ENCODE measurements at regions not wholly inside any gene's neighbourhood (a gene's known extent, or its start where the extent isn't known, plus 50 kb on each side); places are given as distances from the start of the nearest gene placed in this dataset.

DNA sequence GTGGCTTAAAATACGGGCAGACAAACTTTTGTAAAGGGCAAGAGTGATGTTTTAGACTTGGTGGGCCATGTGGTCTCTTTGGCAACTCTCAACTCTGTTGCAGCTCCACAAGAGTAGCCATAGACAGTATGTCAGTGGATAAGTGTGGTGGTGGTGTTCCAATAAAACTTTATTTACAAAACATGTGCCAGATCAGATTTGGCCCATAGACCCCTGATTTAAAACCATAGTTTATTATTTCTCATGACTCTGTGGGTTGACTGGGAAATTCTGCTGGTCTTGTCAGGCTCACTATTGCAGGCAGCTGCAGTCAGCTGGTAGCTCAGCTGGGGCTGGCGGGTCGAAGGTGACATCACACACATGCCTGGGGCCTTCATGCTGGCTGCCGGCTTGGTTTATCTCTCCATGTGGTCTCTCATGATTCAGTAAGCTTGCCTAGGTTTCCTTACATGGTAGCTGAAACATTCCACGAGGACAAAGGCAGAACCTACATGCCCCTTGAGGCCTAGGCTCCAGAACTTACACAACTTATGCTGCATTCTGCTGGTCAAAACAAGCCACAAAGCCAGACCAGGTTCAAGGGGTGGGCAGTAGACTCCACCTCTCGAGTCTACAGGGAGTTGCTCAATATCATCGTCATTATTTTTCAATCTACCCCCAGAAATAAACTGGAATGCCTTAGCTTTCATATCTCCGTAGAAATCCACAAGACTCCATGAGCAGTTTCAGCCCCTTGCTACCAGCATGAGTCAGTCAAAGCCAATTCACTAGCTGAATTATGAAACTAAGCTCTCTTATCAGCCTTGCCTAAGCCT lies 245.7 kb downstream of the WDR11 start:
- 67 to 83% methylated on average over 4 to 8 of the region's 8 CpGs for WGBS, 2 donors (ENCODE audit: low coverage in 1 of 2)
- ATAC-seq, result peak; percentile 51
- H3K27me3 ChIP-seq, result no peaks in the 10 kb centered on the region
- no peaks in the 10 kb centered on the region for H3K9me3 ChIP-seq
- TF ChIP-seq POLR2AphosphoS5 (IDR thresholded peaks at IDR 0.05) (no peak), POLR2A (IDR thresholded peaks at IDR 0.05) (no peak), EP300 (IDR thresholded peaks at IDR 0.05) (no peak)
- no peak overlapping the region for H3K4me3 ChIP-seq
- H3K27ac ChIP-seq, result no peak overlapping the region
- H3K4me1 ChIP-seq, result no peaks in the 10 kb centered on the region
- H3K36me3 ChIP-seq, result no peaks in the 10 kb centered on the region

DNA sequence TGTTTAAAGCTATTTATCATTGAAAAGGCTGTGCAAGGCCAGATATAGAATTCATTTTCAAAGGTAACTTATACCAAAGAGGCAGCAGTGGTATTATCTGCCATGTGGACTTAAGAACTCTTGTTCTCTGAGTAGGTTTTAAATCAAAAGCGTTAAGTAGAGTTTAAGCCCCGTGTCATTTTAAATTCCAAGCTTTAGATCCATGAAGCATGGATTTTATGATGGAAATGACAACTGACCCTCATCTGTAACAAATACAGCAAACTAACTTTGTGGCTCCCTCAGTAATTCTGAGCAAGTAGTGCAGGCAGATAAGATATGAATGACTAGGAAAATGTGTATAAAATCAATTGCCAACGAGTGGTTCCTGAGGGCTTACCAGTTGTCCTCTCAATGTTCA lies 247.0 kb downstream of the WDR11 start:
- Histone ChIP-seq H3K27ac (no peak overlapping the region), H3K9me3 (no peaks in the 10 kb centered on the region), H3K36me3 (no peaks in the 10 kb centered on the region), H3K27me3 (no peaks in the 10 kb centered on the region), H3K4me3 (no peak overlapping the region), H3K4me1 (no peaks in the 10 kb centered on the region)
- TF ChIP-seq POLR2AphosphoS5 (IDR thresholded peaks at IDR 0.05), result no peak
- TF ChIP-seq, protein P1, sequence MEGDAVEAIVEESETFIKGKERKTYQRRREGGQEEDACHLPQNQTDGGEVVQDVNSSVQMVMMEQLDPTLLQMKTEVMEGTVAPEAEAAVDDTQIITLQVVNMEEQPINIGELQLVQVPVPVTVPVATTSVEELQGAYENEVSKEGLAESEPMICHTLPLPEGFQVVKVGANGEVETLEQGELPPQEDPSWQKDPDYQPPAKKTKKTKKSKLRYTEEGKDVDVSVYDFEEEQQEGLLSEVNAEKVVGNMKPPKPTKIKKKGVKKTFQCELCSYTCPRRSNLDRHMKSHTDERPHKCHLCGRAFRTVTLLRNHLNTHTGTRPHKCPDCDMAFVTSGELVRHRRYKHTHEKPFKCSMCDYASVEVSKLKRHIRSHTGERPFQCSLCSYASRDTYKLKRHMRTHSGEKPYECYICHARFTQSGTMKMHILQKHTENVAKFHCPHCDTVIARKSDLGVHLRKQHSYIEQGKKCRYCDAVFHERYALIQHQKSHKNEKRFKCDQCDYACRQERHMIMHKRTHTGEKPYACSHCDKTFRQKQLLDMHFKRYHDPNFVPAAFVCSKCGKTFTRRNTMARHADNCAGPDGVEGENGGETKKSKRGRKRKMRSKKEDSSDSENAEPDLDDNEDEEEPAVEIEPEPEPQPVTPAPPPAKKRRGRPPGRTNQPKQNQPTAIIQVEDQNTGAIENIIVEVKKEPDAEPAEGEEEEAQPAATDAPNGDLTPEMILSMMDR (IDR thresholded peaks at IDR 0.05), result no peak
- TF ChIP-seq EP300 (IDR thresholded peaks at IDR 0.05), result no peak
- TF ChIP-seq POLR2A (IDR thresholded peaks at IDR 0.05), result no peak
- WGBS, 2 donors (ENCODE audit: low coverage in 1 of 2), result 45 to 86% methylated on average over 3 of the region's 3 CpGs
- no peak for ATAC-seq

DNA sequence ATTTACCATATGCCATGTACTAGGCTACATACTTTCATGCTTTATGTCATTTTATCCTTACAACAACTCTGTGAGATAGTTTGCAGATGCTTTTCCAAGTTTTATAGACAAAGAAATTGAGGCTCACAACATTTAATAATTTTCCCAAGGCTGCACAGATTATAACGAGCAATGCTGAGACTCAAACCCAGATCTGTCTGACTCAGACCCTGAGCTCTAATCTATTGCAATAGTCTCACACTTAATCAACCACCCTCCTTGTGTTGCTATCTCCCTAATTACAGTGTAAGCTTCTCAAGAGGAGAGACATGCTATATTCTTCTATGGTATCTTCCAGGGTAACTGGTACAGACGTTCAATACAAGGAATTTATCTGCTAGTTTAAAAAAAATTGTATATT lies 247.6 kb downstream of the WDR11 start:
- no peak for ATAC-seq
- Histone ChIP-seq H3K9me3 (no peaks in the 10 kb centered on the region), H3K4me3 (no peak overlapping the region), H3K4me1 (no peaks in the 10 kb centered on the region), H3K27ac (no peak overlapping the region), H3K27me3 (no peaks in the 10 kb centered on the region), H3K36me3 (no peaks in the 10 kb centered on the region)
- WGBS, 2 donors (ENCODE audit: low coverage in 1 of 2), result 28 to 52% methylated on average over 2 of the region's 2 CpGs
- TF ChIP-seq, protein P1 (IDR thresholded peaks at IDR 0.05), result no peak
- TF ChIP-seq EP300 (IDR thresholded peaks at IDR 0.05) (no peak), POLR2A (IDR thresholded peaks at IDR 0.05) (no peak), POLR2AphosphoS5 (IDR thresholded peaks at IDR 0.05) (no peak)

DNA sequence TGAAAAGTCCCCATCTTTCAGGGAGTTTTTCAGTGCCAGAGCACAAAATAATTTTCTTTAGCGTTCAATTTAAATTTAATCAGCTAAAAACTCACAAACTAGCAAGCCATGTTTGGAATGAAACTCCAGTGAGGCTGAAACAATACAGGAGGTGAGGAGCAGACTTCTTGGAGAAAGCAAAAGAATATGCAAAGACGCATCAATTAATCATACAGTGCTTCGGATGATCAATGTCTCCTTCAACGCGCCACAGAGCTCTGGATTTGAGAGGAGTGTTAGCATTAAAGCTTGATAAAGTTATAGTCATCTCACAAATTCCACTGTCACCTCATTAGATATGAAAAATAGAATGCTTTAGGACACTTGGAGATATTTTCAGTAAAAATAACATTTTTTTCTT lies 248.0 kb downstream of the WDR11 start:
- Histone ChIP-seq H3K36me3 (no peaks in the 10 kb centered on the region), H3K4me3 (no peak overlapping the region), H3K27ac (no peak overlapping the region), H3K9me3 (no peaks in the 10 kb centered on the region), H3K4me1 (no peaks in the 10 kb centered on the region), H3K27me3 (no peaks in the 10 kb centered on the region)
- ATAC-seq, result no peak
- 45 to 62% methylated on average over 5 of the region's 5 CpGs for WGBS, 2 donors (ENCODE audit: low coverage in 1 of 2)
- TF ChIP-seq, protein P1 (IDR thresholded peaks at IDR 0.05), result no peak
- TF ChIP-seq POLR2A (IDR thresholded peaks at IDR 0.05) (no peak), EP300 (IDR thresholded peaks at IDR 0.05) (no peak), POLR2AphosphoS5 (IDR thresholded peaks at IDR 0.05) (no peak)

DNA sequence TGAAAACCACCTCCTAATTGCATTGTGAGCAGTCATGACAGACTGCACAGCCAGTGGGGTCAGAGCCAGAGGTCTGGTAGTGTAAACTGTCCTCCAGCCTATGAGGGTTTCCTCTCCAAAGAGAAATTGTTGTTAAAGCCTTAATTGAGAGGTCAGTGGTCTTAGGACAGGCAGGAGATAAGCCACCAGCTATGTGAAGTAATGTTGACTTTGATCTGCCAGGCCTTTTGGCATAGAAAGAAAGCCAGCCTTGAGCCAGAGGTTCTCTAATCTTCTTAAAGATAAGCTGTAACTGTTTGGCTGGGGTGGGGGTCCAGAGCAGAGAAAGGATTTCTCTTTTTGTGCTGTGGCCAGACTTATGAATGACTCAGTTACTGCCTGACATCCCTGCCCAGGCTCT lies 248.4 kb downstream of the WDR11 start:
- TF ChIP-seq POLR2A (IDR thresholded peaks at IDR 0.05) (no peak), POLR2AphosphoS5 (IDR thresholded peaks at IDR 0.05) (no peak), EP300 (IDR thresholded peaks at IDR 0.05) (no peak)
- TF ChIP-seq, protein P1 (IDR thresholded peaks at IDR 0.05), result no peak
- Histone ChIP-seq H3K36me3 (no peaks in the 10 kb centered on the region), H3K27ac (no peak overlapping the region), H3K4me3 (no peak overlapping the region), H3K4me1 (no peaks in the 10 kb centered on the region), H3K9me3 (no peaks in the 10 kb centered on the region), H3K27me3 (no peaks in the 10 kb centered on the region)
- ATAC-seq, result no peak

Measured in gastroesophageal sphincter (tissue), 4 donors.